Choroid plexus epithelial cell (primary cell): ENCODE measurements at regions not wholly inside any gene's neighbourhood (a gene's known extent, or its start where the extent isn't known, plus 50 kb on each side); places are given as distances from the start of the nearest gene placed in this dataset.

ENCODE experiments used
- DNase-seq: peaks from one replicate; pipeline ENCODE4 v3.0.0-alpha.2; 2010; ENCODE audit warnings: low read depth
- H3K4me3 ChIP-seq: 2 replicates; pipeline ENCODE4 v1.5.1; 2011; ENCODE audit warnings: low read depth, mild to moderate bottlenecking, control low read depth, low read length, moderate library complexity
- CTCF ChIP-seq: conservative IDR thresholded peaks from 2 replicates; pipeline ENCODE4 v1.5.1; 2011; ENCODE audit warnings: low read depth, mild to moderate bottlenecking, control low read depth, inconsistent platforms, low read length, moderate library complexity

DNA sequence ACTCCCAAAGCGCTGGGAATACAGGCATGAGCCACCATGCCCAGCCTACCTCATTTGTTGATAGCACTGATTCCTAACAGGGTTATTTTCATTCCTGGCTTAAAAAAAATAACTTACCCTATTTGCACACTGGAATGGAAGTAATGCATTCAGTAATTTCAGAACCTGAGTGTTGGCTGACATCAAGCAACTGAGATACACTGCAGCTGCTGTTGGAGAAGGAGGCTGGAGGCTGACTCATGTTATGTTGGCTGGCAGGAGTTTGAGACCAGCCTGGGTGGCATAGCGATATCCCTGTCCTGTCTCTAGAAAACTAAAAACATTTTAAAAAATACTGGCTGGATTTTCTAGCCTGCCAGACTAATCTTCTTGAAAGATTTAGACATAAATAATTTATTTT lies 385.1 kb upstream of the MEX3C start:
- no peak for TF ChIP-seq CTCF
- no peak overlapping the region for H3K4me3 ChIP-seq
- DNase-seq, result no peak

GRCh38 chr18:51588616-51589015 lies 391.1 kb upstream of the MEX3C start:
- no peak overlapping the region for H3K4me3 ChIP-seq
- DNase-seq, result no peak
- TF ChIP-seq CTCF, result no peak

DNA sequence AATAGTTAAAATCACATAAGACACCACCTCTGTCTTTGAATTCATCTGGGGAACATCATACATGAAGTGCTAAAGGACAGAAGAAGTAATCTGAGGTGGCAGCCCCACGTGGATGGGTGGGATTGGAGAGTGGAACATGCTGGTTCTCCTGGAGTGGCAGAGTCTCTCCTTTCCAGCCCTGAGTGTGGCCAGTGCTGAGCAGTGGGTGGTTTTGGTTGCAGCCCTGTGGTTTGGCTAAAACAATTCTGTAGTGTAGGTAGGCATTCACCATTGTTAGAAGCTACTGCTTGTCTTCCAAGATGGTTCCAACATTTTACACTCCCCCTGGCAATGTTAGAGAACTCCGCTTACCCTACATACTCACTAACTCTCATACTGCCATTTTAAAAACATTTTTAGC lies 396.4 kb upstream of the MEX3C start:
- no peak for TF ChIP-seq CTCF
- DNase-seq, result no peak
- no peak overlapping the region for H3K4me3 ChIP-seq

DNA sequence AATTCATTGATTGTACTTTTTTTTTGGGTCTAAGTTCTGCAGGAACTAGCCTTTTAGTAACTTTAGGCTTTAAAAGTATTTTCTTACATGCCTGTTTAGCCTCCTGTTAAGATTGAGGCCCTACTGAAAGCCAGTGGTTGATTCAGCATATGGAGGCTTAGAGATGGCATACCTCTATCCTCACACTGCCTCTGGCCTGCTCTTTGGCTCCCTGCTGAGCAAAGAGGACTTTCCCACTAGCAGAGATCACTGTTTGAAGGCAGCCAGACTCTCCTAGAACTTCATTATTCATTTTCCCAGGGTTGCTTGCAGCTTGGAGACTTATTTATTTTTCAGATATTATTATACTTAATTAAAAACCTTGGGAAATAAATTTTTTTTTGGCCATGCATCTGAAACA lies 405.6 kb upstream of the MEX3C start:
- TF ChIP-seq CTCF, result no peak
- no peak for DNase-seq
- H3K4me3 ChIP-seq, result no peak overlapping the region

- TF ChIP-seq CTCF, result no peak
- no peak for DNase-seq
- no peak overlapping the region for H3K4me3 ChIP-seq
Measured at GRCh38 chr18:51603551-51603950, 406.1 kb upstream of the MEX3C start.

GRCh38 chr18:51610481-51610880 lies 413.0 kb upstream of the MEX3C start:
- no peak for TF ChIP-seq CTCF
- no peak overlapping the region for H3K4me3 ChIP-seq
- no peak for DNase-seq

- H3K4me3 ChIP-seq, result no peak overlapping the region
- no peak for DNase-seq
- TF ChIP-seq CTCF, result no peak
Measured at GRCh38 chr18:51611326-51611725, 413.8 kb upstream of the MEX3C start.
